PFSK-1 (cell line): ENCODE measurements at regions not wholly inside any gene's neighbourhood (a gene's known extent, or its start where the extent isn't known, plus 50 kb on each side); places are given as distances from the start of the nearest gene placed in this dataset.

ENCODE experiments used
- FOXP2 ChIP-seq: optimal IDR thresholded peaks from 2 replicates; pipeline ENCODE3; 2011; ENCODE audit warnings: borderline replicate concordance, control low read depth, inconsistent platforms; ENCODE audit not compliant: insufficient read depth; ENCODE audit errors: extremely low read length, extremely low read depth
- POLR2AphosphoS5 ChIP-seq: IDR thresholded peaks from 2 replicates; pipeline ENCODE4 v1.6.1; 2012; ENCODE audit warnings: low read depth, mild to moderate bottlenecking, control low read depth, low read length, moderate library complexity
- REST ChIP-seq, 2 experiments: IDR thresholded peaks; 2 replicates each; pipeline versions ENCODE4 v1.6.1 to v1.8.0; 2011 to 2012; ENCODE audit warnings: low read depth in 2 of 2, low read length in 2 of 2, control low read depth in 1 of 2, inconsistent platforms in 1 of 2, mild to moderate bottlenecking in 1 of 2, moderate library complexity in 1 of 2; ENCODE audit not compliant: insufficient read depth in 1 of 2
- SIN3A ChIP-seq: IDR thresholded peaks from 2 replicates; pipeline ENCODE4 v1.6.1; 2012; ENCODE audit warnings: mild to moderate bottlenecking, low read length, moderate library complexity, borderline replicate concordance; ENCODE audit not compliant: insufficient read depth
- TAF1 ChIP-seq: IDR thresholded peaks from 2 replicates; pipeline ENCODE4 v1.6.1; 2012; ENCODE audit warnings: low read length, control low read depth, borderline replicate concordance; ENCODE audit not compliant: insufficient read depth

GRCh38 chr3:34363881-34364280 lies 565.5 kb downstream of the PDCD6IP start:
- no peak for TF ChIP-seq POLR2AphosphoS5
- TF ChIP-seq TAF1: no peak
- no peak for TF ChIP-seq REST (IDR thresholded peaks at IDR 0.05; ENCODE audit: insufficient read depth in 1 of 2, low read depth in 2 of 2, low read length in 2 of 2)
- TF ChIP-seq SIN3A: no peak
- TF ChIP-seq FOXP2: no peak
